OCI-LY1 (cell line): ENCODE measurements at regions not wholly inside any gene's neighbourhood (a gene's known extent, or its start where the extent isn't known, plus 50 kb on each side); places are given as distances from the start of the nearest gene placed in this dataset.

Source experiments
- H2AFZ ChIP-seq: fragments of 200-600 bp; sonication (generic), shearing (Covaris generic); 2 replicates; pipeline ENCODE4 v1.6.0; 2014; ENCODE audit warnings: antibody characterized with exemption, mild to moderate bottlenecking, low read length
- H3F3A ChIP-seq: fragments of 200-600 bp; sonication (generic), shearing (Covaris generic); 2 replicates; pipeline ENCODE4 v1.6.0; 2014; ENCODE audit warnings: mild to moderate bottlenecking, antibody characterized with exemption, low read length, moderate library complexity; ENCODE audit not compliant: insufficient read depth
- H3K27ac ChIP-seq: fragments of 200-600 bp; sonication (generic); 2 replicates; pipeline ENCODE4 v1.5.1; 2014; ENCODE audit warnings: low read length, mixed run types, mild to moderate bottlenecking, low read depth; ENCODE audit not compliant: poor library complexity, severe bottlenecking
- H3K27me3 ChIP-seq: fragments of 200-600 bp; sonication (generic); 2 replicates; pipeline ENCODE4 v1.6.0; 2014; ENCODE audit warnings: antibody characterized with exemption, mild to moderate bottlenecking, low read length, moderate library complexity; ENCODE audit not compliant: insufficient read depth
- H3K36me3 ChIP-seq: fragments of 200-600 bp; sonication (generic); 2 replicates; pipeline ENCODE4 v1.6.1; 2014; ENCODE audit warnings: mild to moderate bottlenecking, antibody characterized with exemption, low read length, moderate library complexity, mixed read lengths; ENCODE audit not compliant: insufficient read depth
- H3K4me1 ChIP-seq: fragments of 200-600 bp; sonication (generic); 2 replicates; pipeline ENCODE4 v1.5.1; 2014; ENCODE audit warnings: mild to moderate bottlenecking, low read length, moderate library complexity; ENCODE audit not compliant: insufficient read depth, severe bottlenecking
- H3K4me2 ChIP-seq: fragments of 200-600 bp; sonication (generic), shearing (Covaris generic); 2 replicates; pipeline ENCODE4 v1.6.1; 2014; ENCODE audit warnings: low read length
- H3K4me3 ChIP-seq: fragments of 200-600 bp; sonication (generic); 2 replicates; pipeline ENCODE4 v1.5.1; 2014; ENCODE audit warnings: low read length, low read depth, mild to moderate bottlenecking, mixed read lengths; ENCODE audit not compliant: poor library complexity, severe bottlenecking
- H3K79me2 ChIP-seq: fragments of 200-600 bp; shearing (Covaris generic); 2 replicates; pipeline ENCODE4 v1.6.1; 2016; ENCODE audit warnings: mixed run types, low read length, mixed read lengths; ENCODE audit not compliant: insufficient read depth
- H3K9ac ChIP-seq: fragments of 200-600 bp; sonication (generic), shearing (Covaris generic); 2 replicates; pipeline ENCODE4 v1.6.1; 2014; ENCODE audit warnings: mild to moderate bottlenecking, low read length, mixed read lengths
- H3K9me2 ChIP-seq: fragments of 200-600 bp; sonication (generic), shearing (Covaris generic); 2 replicates; pipeline ENCODE4 v1.6.1; 2014; ENCODE audit warnings: low read depth, mild to moderate bottlenecking, low read length, mixed read lengths
- H3K9me3 ChIP-seq: fragments of 200-600 bp; shearing (Covaris generic); 2 replicates; pipeline ENCODE4 v1.6.1; 2014; ENCODE audit warnings: low read length, mixed read lengths
- H4K20me1 ChIP-seq: fragments of 200-600 bp; sonication (generic), shearing (Covaris generic); 2 replicates; pipeline ENCODE4 v1.6.0; 2016; ENCODE audit warnings: mild to moderate bottlenecking, low read length; ENCODE audit not compliant: insufficient read depth
- CTCF ChIP-seq: fragments of 200-600 bp; sonication (generic), shearing (Covaris generic); IDR thresholded peaks from 2 replicates; pipeline ENCODE4 v1.5.1; 2017; ENCODE audit warnings: mild to moderate bottlenecking, antibody characterized with exemption, low read length, moderate library complexity, mixed read lengths
- EZH2 ChIP-seq: fragments of 200-600 bp; sonication (generic), shearing (Covaris generic); IDR thresholded peaks from 2 replicates; pipeline ENCODE4 v1.8.0; 2017; ENCODE audit warnings: borderline replicate concordance, mixed run types, mild to moderate bottlenecking, antibody characterized with exemption, low read length, moderate library complexity, mixed read lengths

- H3K9me2 ChIP-seq: no peaks in the 10 kb centered on the region
- no peaks in the 10 kb centered on the region for H3K36me3 ChIP-seq
- H2AFZ ChIP-seq: no peak overlapping the region
- H3K27me3 ChIP-seq: no peaks in the 10 kb centered on the region
- H3K79me2 ChIP-seq: no peaks in the 10 kb centered on the region
- no peaks in the 10 kb centered on the region for H3K9me3 ChIP-seq
- H4K20me1 ChIP-seq: no peaks in the 10 kb centered on the region
- H3K4me1 ChIP-seq: no peaks in the 10 kb centered on the region
- no peak overlapping the region for H3K9ac ChIP-seq
- H3F3A ChIP-seq: no peaks in the 10 kb centered on the region
- no peak overlapping the region for H3K4me2 ChIP-seq
- no peak overlapping the region for H3K4me3 ChIP-seq
- no peak for TF ChIP-seq CTCF
- no peak for TF ChIP-seq EZH2
- no peak overlapping the region for H3K27ac ChIP-seq
Observed at GRCh38 chr2:143974262-143974661, 545.7 kb downstream of the ZEB2 start.

DNA sequence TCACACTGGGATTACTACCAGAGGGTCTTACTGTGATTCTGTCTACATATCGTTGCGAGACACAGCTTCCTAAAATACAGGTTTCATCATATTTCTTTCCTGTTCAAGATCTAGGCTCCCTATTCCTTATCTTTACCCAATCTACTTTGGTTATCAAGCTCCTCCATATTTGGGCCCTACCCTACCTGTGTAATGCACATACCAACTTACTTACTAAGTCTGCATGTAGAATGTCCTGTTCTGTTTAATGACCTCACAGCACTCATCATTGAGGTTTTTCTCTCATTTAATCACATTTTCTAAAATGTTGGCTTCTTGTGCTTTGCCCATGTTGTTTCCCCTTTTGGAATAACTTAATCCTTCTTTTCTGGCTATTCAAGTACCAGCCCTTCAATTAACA lies 551.1 kb downstream of the ZEB2 start:
- no peaks in the 10 kb centered on the region for H3K36me3 ChIP-seq
- H3K4me1 ChIP-seq: no peaks in the 10 kb centered on the region
- no peaks in the 10 kb centered on the region for H3F3A ChIP-seq
- H3K27me3 ChIP-seq: no peaks in the 10 kb centered on the region
- no peak overlapping the region for H3K27ac ChIP-seq
- H3K4me3 ChIP-seq: no peak overlapping the region
- TF ChIP-seq EZH2: no peak
- no peak overlapping the region for H2AFZ ChIP-seq
- H3K9ac ChIP-seq: no peak overlapping the region
- H4K20me1 ChIP-seq: no peaks in the 10 kb centered on the region
- H3K9me3 ChIP-seq: no peaks in the 10 kb centered on the region
- H3K79me2 ChIP-seq: no peaks in the 10 kb centered on the region
- H3K9me2 ChIP-seq: no peaks in the 10 kb centered on the region
- H3K4me2 ChIP-seq: no peak overlapping the region

GRCh38 chr2:143968360-143968759 lies 551.6 kb downstream of the ZEB2 start:
- H4K20me1 ChIP-seq: no peaks in the 10 kb centered on the region
- H3K9me2 ChIP-seq: no peaks in the 10 kb centered on the region
- no peaks in the 10 kb centered on the region for H3K9me3 ChIP-seq
- H3K4me1 ChIP-seq: no peaks in the 10 kb centered on the region
- TF ChIP-seq CTCF (no peak), EZH2 (no peak)
- no peaks in the 10 kb centered on the region for H3F3A ChIP-seq
- no peak overlapping the region for H3K27ac ChIP-seq
- no peak overlapping the region for H2AFZ ChIP-seq
- no peaks in the 10 kb centered on the region for H3K27me3 ChIP-seq
- no peak overlapping the region for H3K4me3 ChIP-seq
- H3K36me3 ChIP-seq: no peaks in the 10 kb centered on the region
- no peak overlapping the region for H3K9ac ChIP-seq
- H3K4me2 ChIP-seq: no peak overlapping the region
- no peaks in the 10 kb centered on the region for H3K79me2 ChIP-seq

DNA sequence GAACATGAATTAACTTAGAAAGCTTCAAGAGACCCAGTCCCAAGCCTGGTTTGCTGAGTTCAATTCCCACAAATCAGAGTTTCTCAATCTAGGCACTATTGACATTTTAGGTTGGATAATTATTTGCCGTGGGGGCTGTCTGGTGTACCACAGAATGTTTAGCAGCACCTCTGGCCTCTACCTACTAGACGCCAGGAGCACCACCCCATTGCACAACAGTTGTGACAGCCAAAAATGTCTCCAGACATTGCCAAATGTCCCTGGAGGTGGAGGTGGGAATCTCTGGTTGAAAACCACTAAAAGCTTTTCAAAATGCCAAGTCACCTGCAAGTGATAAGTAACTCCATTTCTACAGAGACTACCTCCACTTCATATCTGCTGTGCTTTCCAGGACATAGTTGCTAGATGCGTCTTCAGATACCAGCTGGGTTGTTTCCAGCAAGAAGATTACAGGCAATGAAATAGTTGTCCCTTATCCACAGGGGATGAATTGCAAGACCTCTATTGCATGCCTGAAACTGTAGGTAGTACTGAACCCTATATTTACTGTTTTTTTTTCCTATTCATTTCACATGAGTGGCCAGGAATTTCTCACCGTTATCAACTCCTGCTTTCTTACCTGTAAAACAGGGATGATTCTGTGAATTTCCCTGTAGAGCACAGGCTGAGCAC lies 554.3 kb downstream of the ZEB2 start:
- Histone ChIP-seq H2AFZ (no peak overlapping the region), H3K36me3 (no peaks in the 10 kb centered on the region), H3F3A (no peaks in the 10 kb centered on the region), H3K9me2 (no peaks in the 10 kb centered on the region), H3K4me3 (no peak overlapping the region), H3K27ac (no peak overlapping the region), H3K4me2 (no peak overlapping the region), H3K27me3 (no peaks in the 10 kb centered on the region), H3K9ac (no peak overlapping the region), H4K20me1 (no peaks in the 10 kb centered on the region), H3K79me2 (no peaks in the 10 kb centered on the region), H3K4me1 (no peaks in the 10 kb centered on the region), H3K9me3 (no peaks in the 10 kb centered on the region)
- no peak for TF ChIP-seq CTCF
- TF ChIP-seq EZH2: no peak
